GM19238 (cell line): ENCODE measurements at regions not wholly inside any gene's neighbourhood (a gene's known extent, or its start where the extent isn't known, plus 50 kb on each side); places are given as distances from the start of the nearest gene placed in this dataset.

Experiments
- DNase-seq: peaks from one replicate; pipeline ENCODE4 v3.0.0; 2011; ENCODE audit warnings: low spot score; ENCODE audit not compliant: insufficient read length

DNA sequence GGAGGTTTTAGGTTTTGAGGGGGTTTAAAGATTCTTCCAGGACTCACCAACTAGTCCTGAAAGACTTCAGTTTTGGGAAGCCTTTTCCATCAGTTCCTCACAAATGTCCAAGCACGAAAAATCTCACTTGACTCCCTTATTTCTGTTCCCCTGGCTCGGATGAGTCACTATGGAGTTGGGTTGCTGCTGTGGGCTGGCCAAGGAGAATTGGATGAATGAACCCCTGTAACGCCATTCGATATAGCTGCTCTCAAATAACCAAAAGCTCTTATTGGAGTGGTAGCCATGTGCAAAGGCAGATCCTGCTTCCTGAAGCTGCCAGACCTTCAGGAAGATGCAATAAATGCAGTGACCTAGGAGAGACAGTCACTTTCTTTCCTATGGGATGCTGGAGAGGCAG, 417.0 kb downstream of the ZNF521 start:
- no peak for DNase-seq

DNA sequence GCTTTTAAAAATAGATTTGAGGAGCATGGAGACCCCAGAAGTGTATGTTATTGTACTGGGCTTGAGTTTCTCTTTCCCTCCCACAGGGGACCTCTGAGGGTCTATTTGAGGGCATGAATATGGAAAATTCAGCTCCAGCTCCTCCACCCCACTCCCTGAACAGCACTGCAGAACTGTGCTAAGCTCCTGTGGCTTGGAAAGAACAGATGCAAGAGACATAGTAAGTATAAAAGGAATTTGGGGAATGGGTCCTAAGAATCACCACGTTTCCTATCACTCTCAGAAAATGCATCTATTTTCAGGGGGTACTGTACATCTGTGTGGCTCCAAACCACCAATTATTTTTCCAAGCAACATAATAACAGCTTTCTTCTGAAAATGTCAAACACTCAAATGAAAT, 416.1 kb downstream of the ZNF521 start:
- no peak for DNase-seq

DNA sequence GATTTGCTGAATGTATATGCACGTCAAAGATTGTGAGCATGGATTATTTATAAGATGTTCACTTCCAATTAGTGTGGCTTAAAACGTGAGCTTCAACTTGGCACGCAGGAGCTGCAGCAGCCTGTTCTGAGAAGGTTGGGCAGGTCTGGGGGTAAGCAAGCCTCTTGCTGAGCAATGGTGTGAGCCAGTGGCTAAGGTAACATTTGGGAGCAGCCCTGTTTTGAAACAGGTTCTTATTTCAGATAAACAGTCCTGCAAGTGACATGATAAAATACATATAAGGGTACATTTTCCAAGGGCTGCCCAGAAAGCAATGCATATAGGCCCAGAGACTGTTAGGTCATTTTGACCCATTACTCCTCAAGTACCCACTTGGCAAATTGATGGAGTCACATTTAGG, 415.3 kb downstream of the ZNF521 start:
- no peak for DNase-seq

DNA sequence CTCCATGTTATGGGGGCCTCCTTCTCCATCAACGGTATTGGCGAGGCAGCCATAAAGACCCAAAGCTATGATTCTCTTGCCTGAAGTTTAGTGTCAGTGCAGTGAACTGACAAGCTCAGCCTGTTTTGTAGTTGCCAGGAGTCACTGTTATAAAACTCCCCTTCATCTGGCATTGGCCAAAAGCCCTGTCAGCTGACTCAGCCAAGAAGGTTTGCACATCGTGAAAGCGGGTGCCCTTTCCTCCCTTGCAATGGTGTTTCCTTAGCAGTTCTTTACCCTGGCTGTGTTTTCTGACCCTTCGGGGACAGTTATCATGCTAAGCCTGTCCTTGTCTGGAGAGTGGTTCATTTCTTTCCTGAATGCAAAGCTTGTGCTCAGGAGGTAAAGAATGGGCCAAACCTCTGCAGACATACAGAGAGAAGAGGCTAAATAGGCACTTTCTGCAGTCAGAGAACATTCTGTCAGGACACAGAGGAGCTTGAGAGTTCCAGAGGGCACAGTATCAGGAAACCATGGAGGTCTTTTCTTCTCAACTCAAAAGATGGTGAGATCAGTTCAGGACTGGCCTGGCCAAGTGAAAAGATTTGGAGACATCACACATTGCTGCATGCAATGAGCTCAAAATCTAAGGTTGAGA, 414.2 kb downstream of the ZNF521 start:
- DNase-seq, result no peak

DNA sequence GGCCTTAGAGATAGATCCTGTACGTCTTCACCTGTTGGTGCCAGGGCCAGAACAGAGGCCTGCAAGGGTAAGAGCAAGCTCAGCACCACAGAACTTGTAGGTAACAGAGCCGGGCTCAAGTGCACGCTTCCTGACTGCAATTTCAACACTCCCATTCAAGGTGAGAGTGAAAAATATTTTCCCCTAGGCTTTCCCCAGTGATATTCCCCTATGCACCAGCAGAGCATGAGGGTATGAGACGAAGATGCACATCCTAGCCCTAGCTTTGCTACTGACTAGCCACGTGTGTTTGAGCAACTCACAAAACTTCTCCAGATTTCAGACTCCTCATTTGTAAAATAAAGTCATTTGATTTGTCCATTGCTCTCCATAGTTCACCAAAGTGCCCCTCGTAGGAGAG, 411.6 kb downstream of the ZNF521 start:
- DNase-seq, result no peak

DNA sequence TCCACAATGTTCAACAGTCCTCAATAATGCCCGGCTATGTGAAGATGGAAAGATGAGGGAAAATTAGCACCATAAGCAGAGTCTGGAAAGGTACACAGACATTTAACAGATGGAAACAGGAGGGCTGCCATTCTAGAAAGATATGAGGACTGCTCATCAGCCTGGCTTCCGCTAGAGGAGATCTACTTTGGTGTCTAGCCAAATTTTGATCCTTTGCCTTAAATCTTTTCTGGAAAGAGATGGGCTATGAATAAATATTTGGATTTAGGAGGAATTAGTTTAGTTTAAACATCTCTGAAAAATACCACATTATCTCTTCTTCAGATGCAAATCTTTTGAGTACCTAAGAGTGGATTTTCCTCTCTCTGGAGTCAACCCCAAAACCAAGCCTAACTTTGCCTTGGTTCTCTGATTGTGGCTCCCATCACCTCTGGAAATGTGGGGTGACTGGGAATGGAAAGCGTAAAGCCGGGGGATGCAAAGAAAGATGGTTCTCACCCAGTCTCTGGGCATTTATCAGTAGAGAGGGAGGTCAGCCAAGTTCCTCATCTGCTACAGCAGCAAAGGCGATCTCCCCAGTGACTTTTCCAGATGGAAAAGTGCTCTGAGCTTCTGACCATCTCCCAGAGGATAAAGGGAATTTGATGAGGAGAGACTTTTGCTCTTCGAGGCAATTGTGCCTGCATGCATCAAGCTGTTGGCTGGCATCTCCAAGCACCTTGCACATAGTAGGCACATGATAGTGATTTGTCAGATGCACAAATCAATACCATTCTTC, 410.6 kb downstream of the ZNF521 start:
- DNase-seq, result no peak

DNA sequence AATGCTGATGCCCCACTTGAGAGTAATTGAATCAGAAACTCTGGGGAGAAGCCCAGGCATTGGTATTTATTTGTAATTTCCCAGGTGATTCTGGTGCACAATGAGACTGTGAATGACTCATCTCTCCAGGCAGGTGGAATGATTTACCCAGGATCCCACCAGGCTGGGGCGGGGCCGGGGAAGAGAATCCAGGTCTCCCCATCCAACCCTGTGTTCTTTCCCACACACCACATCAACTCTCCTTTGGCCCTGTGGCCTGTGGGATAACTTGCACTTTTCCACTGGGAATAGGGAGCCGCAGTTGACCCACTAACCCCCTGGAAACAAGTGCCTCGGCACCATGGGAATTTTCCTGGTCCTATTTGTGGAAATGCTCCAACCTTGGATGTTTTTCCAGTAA, 409.8 kb downstream of the ZNF521 start:
- no peak for DNase-seq

DNA sequence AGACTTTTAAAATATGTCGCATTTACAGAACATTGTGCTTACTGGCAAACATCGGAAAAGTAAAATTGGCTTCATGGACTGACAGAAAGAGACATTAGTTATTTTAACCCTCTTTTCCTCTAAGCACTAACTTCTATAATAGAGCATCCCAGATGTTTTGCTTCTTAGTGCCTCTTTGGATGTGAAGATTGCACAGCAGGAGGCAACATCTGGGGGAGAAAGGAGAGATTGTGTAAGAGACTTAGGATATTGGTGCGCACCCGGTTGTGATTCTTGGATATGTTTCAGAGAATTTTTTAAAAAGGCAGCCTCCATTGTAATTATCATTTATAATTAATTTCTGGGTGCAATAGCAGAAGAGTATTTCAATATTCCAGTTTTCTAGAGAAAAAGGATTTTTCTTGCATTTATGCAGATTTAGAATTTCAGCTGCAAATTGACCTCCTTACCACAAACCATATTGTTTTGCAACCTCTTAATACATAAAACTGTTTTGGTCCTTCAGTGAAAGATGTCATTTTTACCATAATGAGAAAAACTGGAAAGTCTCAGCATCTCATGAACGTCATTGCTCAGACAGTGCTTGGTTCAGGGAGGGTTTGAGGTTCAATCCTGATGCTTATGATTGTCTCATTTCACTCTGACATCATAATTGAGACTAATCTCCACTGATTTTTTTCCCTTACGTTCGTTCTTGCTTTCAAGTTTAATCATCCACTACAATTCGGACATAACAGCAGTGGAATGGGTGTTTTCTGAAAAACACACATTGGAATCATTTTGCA, 404.3 kb downstream of the ZNF521 start:
- no peak for DNase-seq

DNA sequence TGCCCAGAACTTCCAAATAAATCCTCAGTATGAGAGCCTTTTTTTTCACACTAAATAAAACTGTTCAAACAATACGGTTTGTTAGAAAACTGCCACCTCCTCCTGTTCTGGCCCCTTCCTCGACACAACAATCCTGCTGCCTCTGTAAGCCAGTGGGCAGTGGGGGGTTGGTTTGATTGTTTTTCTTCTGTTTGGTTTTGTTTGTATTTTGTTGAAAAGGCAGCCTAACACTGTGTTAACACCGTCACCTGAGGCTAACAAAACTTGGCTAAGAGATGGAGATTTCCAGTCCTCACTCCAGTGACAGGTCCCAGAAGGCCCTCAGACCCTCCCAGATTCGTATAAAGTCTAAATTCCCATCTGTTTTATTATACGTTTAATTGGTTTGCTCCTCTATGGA, 402.1 kb downstream of the ZNF521 start:
- no peak for DNase-seq

DNA sequence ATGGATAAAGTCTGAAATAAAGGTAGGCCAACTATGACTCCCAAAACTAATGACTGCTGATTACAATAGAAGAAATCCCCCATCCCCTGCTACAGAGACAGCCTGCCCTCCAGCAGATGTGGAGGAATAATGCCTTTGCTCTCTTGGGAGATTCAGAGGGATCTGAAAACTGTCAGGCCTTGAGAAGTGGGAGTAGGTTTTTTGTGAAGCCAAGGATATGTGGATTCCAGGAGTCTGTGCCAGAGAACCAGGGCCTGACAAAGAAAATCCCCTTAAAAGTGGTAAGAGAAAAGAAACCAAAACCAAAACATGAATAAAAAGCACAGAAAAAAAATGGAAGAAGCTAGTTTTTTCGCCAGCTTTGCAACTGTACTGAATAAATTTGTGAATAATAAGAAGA, 397.6 kb downstream of the ZNF521 start:
- DNase-seq, result no peak

DNA sequence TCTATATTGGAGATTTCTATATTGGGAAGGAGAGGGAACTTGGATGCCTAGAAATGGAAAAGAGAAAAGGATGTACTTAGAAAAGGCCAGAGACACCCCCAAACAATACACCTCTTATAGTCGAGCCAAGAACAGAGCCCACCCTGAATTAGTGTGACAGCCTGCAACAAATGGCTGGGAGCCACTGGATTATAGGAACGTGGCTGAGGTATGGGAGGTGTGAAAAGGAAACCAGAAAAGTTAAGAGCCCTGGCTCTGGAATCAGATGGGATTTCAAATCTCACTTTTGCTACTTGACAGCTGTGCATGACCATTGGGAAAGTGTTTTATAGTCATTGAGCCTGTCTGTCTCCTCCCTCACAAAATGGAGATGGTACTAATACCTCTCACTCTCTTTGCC, 394.0 kb downstream of the ZNF521 start:
- no peak for DNase-seq

DNA sequence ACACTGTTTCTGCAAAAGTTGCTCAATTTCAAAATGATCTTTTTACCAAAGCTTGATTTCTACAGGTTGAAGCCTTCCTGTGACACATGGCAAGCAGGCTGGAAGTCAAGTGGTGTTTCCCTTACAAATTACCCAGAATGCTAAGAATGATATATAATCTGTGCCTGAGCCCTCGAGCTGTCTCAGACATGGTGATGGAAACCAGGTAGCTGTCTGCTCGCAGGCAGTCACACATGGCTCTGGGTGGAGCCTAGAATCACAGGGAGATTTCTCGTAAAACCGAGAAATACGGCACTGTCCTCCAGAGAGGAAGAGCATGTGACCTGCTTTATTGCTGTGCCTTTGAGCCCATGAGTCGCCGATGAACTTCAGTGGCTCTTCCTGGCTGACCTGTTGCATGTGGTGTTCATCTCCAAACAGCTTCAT, 392.9 kb downstream of the ZNF521 start:
- DNase-seq, result no peak

DNA sequence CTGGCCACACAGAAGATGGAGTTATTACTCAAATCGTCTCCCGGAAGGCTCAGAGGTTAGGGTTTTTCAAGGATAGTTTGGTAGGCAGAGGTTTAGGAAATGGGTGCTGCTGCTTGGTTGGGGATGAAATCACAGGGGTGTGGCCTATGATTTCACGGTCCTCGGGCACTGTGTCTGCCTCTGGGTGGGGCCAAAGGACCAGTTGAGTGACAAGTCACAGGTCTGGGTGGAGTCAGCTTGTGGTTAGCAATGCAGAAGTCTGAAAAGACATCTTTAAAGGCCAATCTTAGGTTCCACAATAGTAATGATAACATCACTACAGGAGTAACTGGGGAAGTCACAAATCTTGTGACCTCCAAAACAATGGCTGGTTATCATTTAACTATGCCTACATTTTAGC, 387.8 kb downstream of the ZNF521 start:
- DNase-seq, result no peak

DNA sequence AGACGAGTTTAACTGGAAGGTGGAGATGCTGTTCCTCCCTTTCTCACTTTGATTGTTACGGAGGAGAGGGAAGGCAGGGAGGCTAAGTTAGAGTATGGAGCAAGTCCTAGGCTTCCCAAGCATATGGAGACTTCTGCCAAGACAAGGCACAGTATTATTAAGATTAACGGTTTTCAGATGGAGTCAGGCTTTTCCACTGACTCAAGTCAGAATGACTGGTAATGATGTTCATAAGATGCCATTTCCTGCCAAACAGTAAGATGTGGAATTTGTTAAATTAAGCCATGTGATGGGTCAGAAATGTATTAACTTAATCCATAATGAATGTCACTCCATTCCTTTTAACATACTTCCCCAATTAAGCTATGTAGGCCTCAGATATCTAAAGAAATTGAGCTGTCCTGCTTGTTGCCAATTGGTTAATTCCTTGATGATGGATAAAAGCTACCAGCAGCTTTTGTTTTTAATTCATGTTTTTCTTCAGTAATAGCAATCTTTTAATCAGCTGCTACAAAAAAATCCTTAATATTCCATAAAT, 383.7 kb downstream of the ZNF521 start:
- no peak for DNase-seq

DNA sequence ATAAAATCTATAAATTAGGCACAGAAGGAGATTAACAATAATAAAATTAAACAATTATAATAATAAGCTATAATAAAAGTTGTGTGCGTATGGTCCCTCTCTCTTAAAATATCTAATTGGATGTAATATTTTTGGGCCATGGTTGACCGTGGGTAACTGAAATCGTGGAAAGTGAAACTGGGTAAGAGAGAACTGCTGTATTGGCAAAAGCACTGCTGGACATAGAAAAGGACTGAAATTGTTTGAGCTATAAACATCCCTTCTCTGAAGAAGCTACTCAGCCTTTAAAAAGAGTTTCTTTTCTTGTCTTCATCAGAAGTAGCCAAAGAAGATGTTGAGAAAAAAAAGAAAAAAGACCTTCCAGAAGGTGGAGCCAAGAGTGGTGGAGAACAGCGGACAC, 379.4 kb downstream of the ZNF521 start:
- DNase-seq, result no peak

DNA sequence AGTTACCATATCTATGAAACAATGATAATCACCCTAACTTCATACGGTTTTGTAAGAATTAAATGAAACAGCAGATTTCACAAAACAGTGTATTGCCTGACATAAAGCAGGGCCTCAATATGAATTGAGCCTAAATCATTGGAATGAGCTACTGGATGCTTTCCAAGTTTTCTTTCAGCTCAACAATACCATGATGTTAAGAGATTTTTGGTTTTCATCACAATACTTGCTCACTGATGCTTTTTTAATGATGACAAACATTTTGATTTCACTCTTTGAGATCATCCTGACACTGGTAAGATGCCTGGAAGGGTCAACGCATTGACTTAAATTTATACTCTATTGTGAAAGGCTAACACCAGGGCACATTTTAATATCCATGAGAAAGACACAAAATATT, 377.5 kb downstream of the ZNF521 start:
- DNase-seq, result no peak

DNA sequence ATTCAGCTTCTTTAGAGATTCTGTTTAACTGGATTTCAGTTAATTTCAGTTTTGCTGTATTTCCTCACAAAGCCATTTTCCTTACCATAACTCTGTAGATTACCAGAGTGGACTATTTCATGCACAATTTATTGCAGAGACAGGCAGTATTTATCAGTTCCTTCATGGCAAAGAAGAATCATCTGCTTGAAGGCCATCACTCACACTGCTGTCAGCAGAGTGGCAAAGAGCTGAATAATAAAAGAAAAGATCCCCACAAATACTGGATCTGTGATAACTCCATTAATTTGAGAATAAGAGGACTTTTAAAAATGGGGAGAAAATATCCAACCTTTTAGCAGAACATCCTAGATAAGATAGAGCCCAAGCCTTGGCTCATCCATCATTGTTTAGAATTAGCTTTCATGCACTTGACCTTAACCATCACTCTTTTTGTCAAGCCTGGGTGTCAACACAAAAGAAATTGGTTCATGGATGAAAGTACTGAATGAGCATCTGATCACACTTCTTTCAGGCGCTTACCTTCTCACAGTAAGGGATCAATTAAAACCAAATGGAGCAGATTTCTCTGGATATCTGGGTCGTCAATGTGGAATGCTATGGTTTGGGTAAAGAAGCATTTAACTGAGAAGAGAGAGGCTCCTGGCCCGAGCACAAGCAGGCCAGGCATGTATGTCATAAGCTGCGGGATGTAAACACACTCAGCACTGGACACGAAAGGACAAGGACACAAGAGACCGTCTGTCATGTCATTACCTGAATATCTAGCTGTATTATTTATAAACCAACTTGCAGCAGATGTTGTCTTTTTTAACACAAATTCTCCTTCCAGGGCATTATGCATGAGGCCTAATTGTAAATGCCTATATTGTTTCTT, 376.2 kb downstream of the ZNF521 start:
- no peak for DNase-seq

DNA sequence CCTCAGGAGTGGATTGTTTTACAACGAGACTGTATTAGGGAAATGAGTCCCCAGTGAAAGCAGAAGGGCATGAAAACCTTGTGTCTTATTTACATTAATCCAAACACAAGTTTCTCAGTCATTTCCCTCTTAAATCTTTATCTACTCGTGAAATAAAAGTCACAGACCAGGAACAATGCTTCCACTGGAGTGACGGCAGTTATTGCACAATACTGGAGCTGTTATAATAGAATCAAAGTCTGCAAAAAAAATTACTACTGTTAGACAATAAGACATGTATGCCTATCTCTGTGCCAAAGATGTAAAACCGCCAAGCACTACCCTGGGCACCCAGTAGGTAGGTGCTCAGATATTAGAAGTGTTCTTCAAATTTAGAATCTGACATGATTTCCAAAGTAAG, 375.5 kb downstream of the ZNF521 start:
- no peak for DNase-seq

DNA sequence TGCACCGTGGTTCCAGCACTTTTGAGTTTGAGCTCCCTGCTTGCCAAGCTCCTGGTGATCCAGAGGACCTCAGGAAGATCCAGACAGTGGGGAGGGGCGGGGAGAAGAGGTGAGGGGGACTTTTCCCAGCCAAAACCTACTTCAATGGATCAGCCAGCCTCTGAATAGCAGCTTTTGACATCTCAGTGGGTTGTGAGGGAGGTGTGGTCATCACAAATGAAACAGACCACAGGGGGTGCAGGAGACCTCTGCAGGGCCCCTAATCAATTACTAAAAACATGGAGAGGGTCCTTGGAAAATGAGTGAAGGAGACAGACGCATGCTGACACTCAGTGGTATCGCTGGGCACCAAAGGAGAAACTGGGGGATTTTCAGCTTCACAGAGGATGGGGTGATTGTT, 372.7 kb downstream of the ZNF521 start:
- DNase-seq, result no peak

DNA sequence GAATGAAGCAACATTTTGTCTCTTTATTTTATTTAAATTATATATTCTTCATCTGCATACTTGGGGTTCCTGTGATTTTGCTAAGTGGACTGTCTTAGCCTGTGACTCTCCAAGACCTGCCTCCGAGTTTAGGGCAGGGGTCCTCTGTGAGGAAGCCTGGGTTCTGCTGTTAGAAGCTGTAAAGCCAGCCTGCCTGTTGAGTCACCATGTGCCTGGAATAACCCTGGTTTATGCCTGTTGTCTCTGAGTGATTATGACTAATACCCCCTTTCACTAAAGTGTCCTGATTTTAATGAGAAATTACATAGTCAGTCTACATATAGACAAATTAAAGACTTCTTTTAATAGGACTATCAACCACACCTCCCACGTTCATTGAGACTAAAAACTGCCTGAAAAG, 369.1 kb downstream of the ZNF521 start:
- DNase-seq, result no peak

DNA sequence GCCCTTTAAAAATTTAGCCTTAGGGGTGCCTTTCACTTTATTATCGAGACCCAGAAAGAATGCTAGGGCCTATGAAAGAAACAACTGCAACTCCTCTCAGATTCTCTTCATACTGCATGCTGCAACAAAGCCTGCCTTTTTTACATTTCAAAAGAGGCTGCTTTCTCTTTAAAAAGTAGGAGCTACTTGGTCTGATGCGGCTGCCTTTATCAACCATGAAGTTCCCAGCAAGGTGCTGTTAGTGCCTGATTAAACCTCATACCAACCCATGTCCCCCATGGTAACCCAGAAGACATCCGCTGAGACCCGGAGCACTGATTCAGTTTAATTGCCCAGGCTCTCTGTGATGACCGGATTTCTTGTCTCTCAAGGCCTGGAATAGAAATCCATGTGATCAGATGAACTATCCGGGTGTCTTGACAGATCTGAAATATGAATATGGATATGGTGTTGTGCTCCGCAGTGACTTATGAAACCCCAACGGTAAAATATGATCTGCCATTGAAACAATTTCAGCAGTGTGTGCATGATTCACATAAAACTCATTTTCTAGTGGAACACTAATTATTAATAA, 368.3 kb downstream of the ZNF521 start:
- no peak for DNase-seq
